GM21529 (cell line): ENCODE measurements at regions not wholly inside any gene's neighbourhood (a gene's known extent, or its start where the extent isn't known, plus 50 kb on each side); places are given as distances from the start of the nearest gene placed in this dataset.

Experiments
- ATAC-seq: cut with Tn5 transposase; IDR thresholded peaks from one replicate; pipeline ENCODE4 v1.9.1; 2021; ENCODE audit not compliant: unreplicated experiment

- no peak for ATAC-seq
These were observed 50.5 kb downstream of the PALM2AKAP2 start for GRCh38 chr9:109830545-109830944.

- ATAC-seq: no peak
These were observed 52.1 kb downstream of the PALM2AKAP2 start for GRCh38 chr9:109831998-109832658.

- no peak for ATAC-seq
These were observed 54.9 kb downstream of the PALM2AKAP2 start for GRCh38 chr9:109834855-109835254.

- no peak for ATAC-seq
These were observed 63.6 kb downstream of the PALM2AKAP2 start for GRCh38 chr9:109843641-109844040.

- ATAC-seq: no peak
These were observed 65.2 kb downstream of the PALM2AKAP2 start for GRCh38 chr9:109845226-109845625.

- no peak for ATAC-seq
These were observed 66.8 kb downstream of the PALM2AKAP2 start for GRCh38 chr9:109846776-109847175.

GRCh38 chr9:109852556-109852955 is 72.6 kb downstream of the PALM2AKAP2 start:
- no peak for ATAC-seq

GRCh38 chr9:109855540-109855939 is 75.5 kb downstream of the PALM2AKAP2 start:
- no peak for ATAC-seq

GRCh38 chr9:109856785-109857184 is 76.8 kb downstream of the PALM2AKAP2 start:
- no peak for ATAC-seq

GRCh38 chr9:109857336-109857735 is 77.3 kb downstream of the PALM2AKAP2 start:
- ATAC-seq: no peak

- no peak for ATAC-seq
These were observed 79.4 kb downstream of the PALM2AKAP2 start for GRCh38 chr9:109859447-109859846.

- ATAC-seq: no peak
These were observed 80.5 kb downstream of the PALM2AKAP2 start for GRCh38 chr9:109860521-109860920.

GRCh38 chr9:109861499-109861898 is 81.5 kb downstream of the PALM2AKAP2 start:
- no peak for ATAC-seq

GRCh38 chr9:109861918-109862317 is 81.9 kb downstream of the PALM2AKAP2 start:
- no peak for ATAC-seq

GRCh38 chr9:109862452-109862851 is 82.5 kb downstream of the PALM2AKAP2 start:
- no peak for ATAC-seq

GRCh38 chr9:109863961-109864360 is 84.0 kb downstream of the PALM2AKAP2 start:
- no peak for ATAC-seq

GRCh38 chr9:109865521-109865920 is 85.5 kb downstream of the PALM2AKAP2 start:
- no peak for ATAC-seq

GRCh38 chr9:109868207-109868606 is 88.2 kb downstream of the PALM2AKAP2 start:
- ATAC-seq: no peak

- ATAC-seq: no peak
These were observed 88.7 kb downstream of the PALM2AKAP2 start for GRCh38 chr9:109868722-109869121.

GRCh38 chr9:109870365-109870764 is 90.4 kb downstream of the PALM2AKAP2 start:
- no peak for ATAC-seq

GRCh38 chr9:109872901-109873300 is 92.9 kb downstream of the PALM2AKAP2 start:
- no peak for ATAC-seq

GRCh38 chr9:109875495-109876129 is 95.6 kb downstream of the PALM2AKAP2 start:
- ATAC-seq: no peak
